ENCODE measurements at regions not wholly inside any gene's neighbourhood (a gene's known extent, or its start where the extent isn't known, plus 50 kb on each side); places are given as distances from the start of the nearest gene placed in this dataset.
A peak's percentile ranks its signal among the peaks of the same experiment; 100 is the strongest.

- Histone ChIP-seq H3K27ac (ENCODE audit: low read length) (peak overlapping the region; percentile 62), H3K4me3 (ENCODE audit: low read length) (no peak overlapping the region), H3K27me3 (ENCODE audit: control insufficient read depth, insufficient read depth, low read length) (no peaks in the 10 kb centered on the region), H3K4me1 (ENCODE audit: control insufficient read depth, insufficient read depth, low read length) (no peaks in the 10 kb centered on the region), H3K36me3 (ENCODE audit: control insufficient read depth, insufficient read depth, low read length) (no peaks in the 10 kb centered on the region), H3K9me3 (replicated peaks; ENCODE audit: control insufficient read depth, low read depth, low read length) (no peaks in the 10 kb centered on the region)
- WGBS (ENCODE audit: insufficient coverage) = 20% methylated on average over 1 of the region's 4 CpGs
- DNase-seq = peak; percentile 94
These were observed 172.7 kb upstream of the FRG1 start for GRCh38 chr4:189767941-189768340.

- no peaks in the 10 kb centered on the region for H3K36me3 ChIP-seq (ENCODE audit: control insufficient read depth, insufficient read depth, low read length)
- no peak overlapping the region for H3K4me3 ChIP-seq (ENCODE audit: low read length)
- H3K27me3 ChIP-seq (ENCODE audit: control insufficient read depth, insufficient read depth, low read length) = no peaks in the 10 kb centered on the region
- DNase-seq = no peak
- 48% methylated on average over 7 of the region's 9 CpGs for WGBS (ENCODE audit: insufficient coverage)
- no peaks in the 10 kb centered on the region for H3K9me3 ChIP-seq (replicated peaks; ENCODE audit: control insufficient read depth, low read depth, low read length)
- no peaks in the 10 kb centered on the region for H3K4me1 ChIP-seq (ENCODE audit: control insufficient read depth, insufficient read depth, low read length)
- no peak overlapping the region for H3K27ac ChIP-seq (ENCODE audit: low read length)
These were observed 171.5 kb upstream of the FRG1 start for GRCh38 chr4:189769131-189769530.

DNA sequence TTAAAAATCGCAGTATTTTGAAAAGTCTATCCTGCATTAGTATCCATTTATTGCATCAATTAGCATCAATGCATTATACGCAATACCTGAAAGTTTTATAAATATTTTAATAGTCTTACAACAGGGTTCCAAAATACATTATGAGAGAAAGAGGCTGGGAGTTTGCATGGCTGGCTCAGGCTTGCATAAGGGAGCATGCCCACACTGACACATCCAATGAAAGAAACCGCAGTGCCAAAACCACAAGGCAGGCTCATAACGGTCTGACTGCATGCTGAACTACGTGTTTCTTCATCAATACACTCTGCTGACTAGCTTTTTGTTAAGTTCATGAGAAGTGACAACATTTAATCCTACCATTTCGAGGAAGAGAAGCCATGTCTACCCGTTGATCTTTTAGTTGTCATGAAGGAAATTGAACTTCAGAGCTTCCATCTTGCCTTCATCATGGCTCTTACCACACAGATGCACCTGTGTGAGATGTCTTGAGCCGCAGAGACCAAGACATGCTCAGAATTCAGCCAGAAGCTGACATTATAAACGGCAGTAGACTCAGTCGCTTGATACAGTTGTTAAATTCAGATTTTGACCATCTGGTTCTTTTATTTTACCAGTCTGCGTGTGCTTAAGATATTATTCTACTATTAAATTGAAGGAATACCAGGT, 168.8 kb upstream of the FRG1 start:
- Histone ChIP-seq H3K27ac (ENCODE audit: low read length) (no peak overlapping the region), H3K4me3 (ENCODE audit: low read length) (no peak overlapping the region), H3K9me3 (replicated peaks; ENCODE audit: control insufficient read depth, low read depth, low read length) (no peaks in the 10 kb centered on the region), H3K4me1 (ENCODE audit: control insufficient read depth, insufficient read depth, low read length) (no peaks in the 10 kb centered on the region), H3K36me3 (ENCODE audit: control insufficient read depth, insufficient read depth, low read length) (no peaks in the 10 kb centered on the region), H3K27me3 (ENCODE audit: control insufficient read depth, insufficient read depth, low read length) (no peaks in the 10 kb centered on the region)
- DNase-seq = no peak
- 47% methylated on average over 2 of the region's 11 CpGs for WGBS (ENCODE audit: insufficient coverage)

GRCh38 chr4:189773909-189774308, 166.8 kb upstream of the FRG1 start:
- Histone ChIP-seq H3K9me3 (replicated peaks; ENCODE audit: control insufficient read depth, low read depth, low read length) (no peaks in the 10 kb centered on the region), H3K36me3 (ENCODE audit: control insufficient read depth, insufficient read depth, low read length) (no peaks in the 10 kb centered on the region), H3K27ac (ENCODE audit: low read length) (no peak overlapping the region), H3K4me1 (ENCODE audit: control insufficient read depth, insufficient read depth, low read length) (no peaks in the 10 kb centered on the region), H3K27me3 (ENCODE audit: control insufficient read depth, insufficient read depth, low read length) (no peaks in the 10 kb centered on the region), H3K4me3 (ENCODE audit: low read length) (no peak overlapping the region)
- 28% methylated on average over 3 of the region's 6 CpGs for WGBS (ENCODE audit: insufficient coverage)
- no peak for DNase-seq

DNA sequence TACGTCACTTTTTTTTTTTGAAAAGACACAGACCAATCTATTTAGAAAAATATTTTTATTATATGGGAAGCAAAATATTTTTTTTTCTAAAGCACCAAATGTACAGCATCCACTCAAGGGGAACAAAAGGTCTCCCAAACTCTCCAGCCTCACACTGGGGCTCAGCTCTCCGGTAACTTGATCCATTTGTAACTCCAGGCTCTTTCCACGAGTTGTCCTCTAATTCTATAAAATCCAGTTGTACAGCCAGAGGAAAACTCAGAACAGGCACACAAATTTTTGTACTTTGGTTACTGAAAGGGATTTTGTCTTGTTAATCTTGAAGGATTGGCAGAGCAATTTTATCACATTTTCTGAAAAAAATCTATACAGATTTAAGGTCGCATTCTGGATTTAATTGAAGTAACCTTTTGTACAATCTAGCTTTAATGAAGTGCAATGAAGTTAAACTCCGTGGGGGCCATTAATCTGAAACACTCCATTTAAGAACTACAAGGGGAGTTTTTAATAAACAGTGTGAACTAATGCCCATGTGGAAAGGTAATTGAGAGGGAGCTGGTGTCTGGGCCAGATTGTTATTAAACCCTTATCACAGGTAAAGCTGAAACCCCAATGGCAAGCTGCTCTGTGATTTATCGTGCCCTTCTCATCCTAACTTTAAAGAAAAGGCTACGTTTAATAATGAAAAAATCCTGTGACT, 161.2 kb upstream of the FRG1 start:
- Histone ChIP-seq H3K27ac (ENCODE audit: low read length) (peak overlapping the region; percentile 54), H3K4me1 (ENCODE audit: control insufficient read depth, insufficient read depth, low read length) (no peaks in the 10 kb centered on the region), H3K4me3 (ENCODE audit: low read length) (no peak overlapping the region), H3K9me3 (replicated peaks; ENCODE audit: control insufficient read depth, low read depth, low read length) (peaks cover 3% of the 10 kb centered on the region), H3K27me3 (ENCODE audit: control insufficient read depth, insufficient read depth, low read length) (no peaks in the 10 kb centered on the region), H3K36me3 (ENCODE audit: control insufficient read depth, insufficient read depth, low read length) (no peaks in the 10 kb centered on the region)
- WGBS (ENCODE audit: insufficient coverage) = 0% methylated on average over 1 of the region's 7 CpGs
- peak; percentile 69 for DNase-seq

DNA sequence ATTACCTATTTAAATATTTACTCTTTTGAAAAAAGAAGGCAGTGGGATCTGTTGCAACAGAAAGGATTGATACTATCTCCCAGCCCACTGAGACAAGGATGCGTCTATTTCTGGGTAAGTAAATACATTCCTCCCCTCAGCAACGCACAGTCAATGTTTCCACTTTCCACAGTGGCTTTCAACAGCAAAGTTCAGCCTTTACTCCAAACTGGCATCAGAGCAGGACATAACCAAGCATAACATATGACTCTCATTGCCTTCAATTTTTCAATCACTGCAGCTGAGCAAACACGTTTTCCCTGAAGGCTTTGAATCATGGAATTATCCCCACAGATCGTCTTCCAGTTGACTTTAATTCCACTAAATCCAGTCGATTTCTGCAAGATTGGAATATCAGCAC, 160.3 kb upstream of the FRG1 start:
- H3K9me3 ChIP-seq (replicated peaks; ENCODE audit: control insufficient read depth, low read depth, low read length) = peaks cover 3% of the 10 kb centered on the region
- 38% methylated on average over 5 of the region's 5 CpGs for WGBS (ENCODE audit: insufficient coverage)
- no peaks in the 10 kb centered on the region for H3K36me3 ChIP-seq (ENCODE audit: control insufficient read depth, insufficient read depth, low read length)
- H3K27me3 ChIP-seq (ENCODE audit: control insufficient read depth, insufficient read depth, low read length) = no peaks in the 10 kb centered on the region
- peak; percentile 91 for DNase-seq
- H3K27ac ChIP-seq (ENCODE audit: low read length) = no peak overlapping the region
- H3K4me3 ChIP-seq (ENCODE audit: low read length) = no peak overlapping the region
- H3K4me1 ChIP-seq (ENCODE audit: control insufficient read depth, insufficient read depth, low read length) = no peaks in the 10 kb centered on the region

GRCh38 chr4:189784651-189785050, 156.0 kb upstream of the FRG1 start:
- H3K4me1 ChIP-seq (ENCODE audit: control insufficient read depth, insufficient read depth, low read length) = no peaks in the 10 kb centered on the region
- H3K36me3 ChIP-seq (ENCODE audit: control insufficient read depth, insufficient read depth, low read length) = no peaks in the 10 kb centered on the region
- H3K27me3 ChIP-seq (ENCODE audit: control insufficient read depth, insufficient read depth, low read length) = no peaks in the 10 kb centered on the region
- no peak overlapping the region for H3K27ac ChIP-seq (ENCODE audit: low read length)
- peaks cover 3% of the 10 kb centered on the region for H3K9me3 ChIP-seq (replicated peaks; ENCODE audit: control insufficient read depth, low read depth, low read length)
- DNase-seq = no peak
- H3K4me3 ChIP-seq (ENCODE audit: low read length) = no peak overlapping the region

GRCh38 chr4:189785257-189785656, 155.4 kb upstream of the FRG1 start:
- no peaks in the 10 kb centered on the region for H3K27me3 ChIP-seq (ENCODE audit: control insufficient read depth, insufficient read depth, low read length)
- H3K4me3 ChIP-seq (ENCODE audit: low read length) = no peak overlapping the region
- H3K27ac ChIP-seq (ENCODE audit: low read length) = no peak overlapping the region
- no peaks in the 10 kb centered on the region for H3K4me1 ChIP-seq (ENCODE audit: control insufficient read depth, insufficient read depth, low read length)
- DNase-seq = no peak
- H3K9me3 ChIP-seq (replicated peaks; ENCODE audit: control insufficient read depth, low read depth, low read length) = peaks cover 3% of the 10 kb centered on the region
- H3K36me3 ChIP-seq (ENCODE audit: control insufficient read depth, insufficient read depth, low read length) = no peaks in the 10 kb centered on the region
- 58% methylated on average over 5 of the region's 5 CpGs for WGBS (ENCODE audit: insufficient coverage)

GRCh38 chr4:189786447-189786846, 154.2 kb upstream of the FRG1 start:
- no peak for DNase-seq
- no peaks in the 10 kb centered on the region for H3K4me1 ChIP-seq (ENCODE audit: control insufficient read depth, insufficient read depth, low read length)
- 82% methylated on average over 3 of the region's 5 CpGs for WGBS (ENCODE audit: insufficient coverage)
- no peaks in the 10 kb centered on the region for H3K36me3 ChIP-seq (ENCODE audit: control insufficient read depth, insufficient read depth, low read length)
- no peak overlapping the region for H3K27ac ChIP-seq (ENCODE audit: low read length)
- H3K27me3 ChIP-seq (ENCODE audit: control insufficient read depth, insufficient read depth, low read length) = no peaks in the 10 kb centered on the region
- H3K4me3 ChIP-seq (ENCODE audit: low read length) = no peak overlapping the region
- H3K9me3 ChIP-seq (replicated peaks; ENCODE audit: control insufficient read depth, low read depth, low read length) = peaks cover 3% of the 10 kb centered on the region

DNA sequence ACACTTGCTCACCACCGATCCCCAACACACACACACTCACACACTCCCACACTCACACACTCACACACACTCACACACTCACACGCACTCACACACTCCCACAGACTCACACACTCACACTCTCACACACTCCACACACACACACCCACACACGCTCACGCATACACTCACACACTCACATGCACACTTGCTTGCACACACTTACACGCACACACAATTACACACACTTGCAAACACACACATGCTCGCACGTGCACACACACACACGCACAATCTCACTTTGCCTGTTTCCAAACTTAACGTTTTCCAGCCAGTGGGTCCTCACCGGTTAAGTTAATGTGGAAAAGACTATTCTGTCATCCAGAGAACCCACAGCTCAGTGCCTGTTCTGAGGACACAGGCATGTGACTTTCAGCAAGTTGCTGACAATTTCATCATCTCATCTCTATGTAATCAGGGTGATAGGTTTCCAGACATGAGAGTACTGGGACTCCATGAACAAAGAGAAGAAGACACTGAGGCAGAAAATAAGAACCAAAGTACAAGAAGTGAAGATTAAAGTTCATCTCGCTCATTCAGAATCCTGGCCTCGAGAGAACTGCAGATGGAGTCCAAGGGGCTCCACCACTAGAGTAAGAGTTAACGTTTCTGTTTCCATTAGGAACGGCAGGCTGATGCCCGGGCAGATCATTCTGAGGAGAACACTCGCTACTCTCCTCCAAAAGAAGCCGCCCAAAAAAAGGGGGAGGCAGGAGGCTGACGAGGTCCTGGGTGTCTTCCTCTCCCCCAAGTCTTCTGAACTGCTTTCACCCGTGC, 153.2 kb upstream of the FRG1 start:
- WGBS (ENCODE audit: insufficient coverage) = 90% methylated on average over 16 of the region's 19 CpGs

More for the DNA sequence above, 153.2 kb upstream of the FRG1 start:
- Histone ChIP-seq H3K36me3 (ENCODE audit: control insufficient read depth, insufficient read depth, low read length) (no peaks in the 10 kb centered on the region), H3K27ac (ENCODE audit: low read length) (no peak overlapping the region), H3K9me3 (replicated peaks; ENCODE audit: control insufficient read depth, low read depth, low read length) (peaks cover 3% of the 10 kb centered on the region), H3K4me1 (ENCODE audit: control insufficient read depth, insufficient read depth, low read length) (no peaks in the 10 kb centered on the region), H3K27me3 (ENCODE audit: control insufficient read depth, insufficient read depth, low read length) (no peaks in the 10 kb centered on the region), H3K4me3 (ENCODE audit: low read length) (no peak overlapping the region)
- DNase-seq = no peak
